Activated T-cell treated with anti-CD3 and anti-CD28 coated beads, Interleukin-2, amount 50 U/mL, for 4 hours (primary cell): ENCODE measurements at regions not wholly inside any gene's neighbourhood (a gene's known extent, or its start where the extent isn't known, plus 50 kb on each side); places are given as distances from the start of the nearest gene placed in this dataset.
"Not testable (repeated sequence)": the region's sequence is repeated elsewhere in the genome, so short reads cannot be mapped to it uniquely, and the experiment has no call there.

Experiments
- ATAC-seq, 2 donors: fragments of 200-7000 bp; cut with Tn5 transposase; one replicate each; pipeline ENCODE4 v1.10.0; 2021
- DNase-seq: peaks from one replicate; pipeline ENCODE4 v3.0.0-alpha.2; 2020
- H3K27me3 Mint-ChIP-seq: one replicate; pipeline ENCODE4 v1.8.0; 2021; ENCODE audit warnings: low read depth, mixed read lengths
- H3K36me3 Mint-ChIP-seq: one replicate; pipeline ENCODE4 v1.8.0; 2022; ENCODE audit warnings: mixed read lengths; ENCODE audit not compliant: insufficient read depth
- H3K4me1 Mint-ChIP-seq: one replicate; pipeline ENCODE4 v1.8.0; 2021; ENCODE audit warnings: low read depth, mixed read lengths
- H3K4me3 Mint-ChIP-seq: one replicate; pipeline ENCODE4 v1.8.0; 2021; ENCODE audit warnings: mild to moderate bottlenecking, moderate library complexity, mixed read lengths
- H3K9me3 Mint-ChIP-seq: one replicate; pipeline ENCODE4 v1.8.0; 2021; ENCODE audit warnings: mixed read lengths

- ATAC-seq = no peak
- Mint-ChIP-seq H3K36me3 (peaks cover 10% of the 10 kb centered on the region), H3K4me1 (peaks cover 2% of the 10 kb centered on the region), H3K27me3 (no peaks in the 10 kb centered on the region), H3K4me3 (no peak overlapping the region), H3K9me3 (no peaks in the 10 kb centered on the region)
- no peak for DNase-seq
These were observed 51.6 kb downstream of the RESF1 start for GRCh38 chr12:32010631-32011336.

- ATAC-seq (no peak), DNase-seq (no peak)
- no peak overlapping the region for H3K4me3 Mint-ChIP-seq
- H3K27me3 Mint-ChIP-seq = no peaks in the 10 kb centered on the region
- H3K36me3 Mint-ChIP-seq = peaks cover 10% of the 10 kb centered on the region
- peaks cover 2% of the 10 kb centered on the region for H3K4me1 Mint-ChIP-seq
- no peaks in the 10 kb centered on the region for H3K9me3 Mint-ChIP-seq
These were observed 53.1 kb downstream of the RESF1 start for GRCh38 chr12:32012249-32012785.

- Mint-ChIP-seq H3K36me3 (peaks cover 7% of the 10 kb centered on the region), H3K4me3 (no peak overlapping the region), H3K27me3 (no peaks in the 10 kb centered on the region), H3K9me3 (no peaks in the 10 kb centered on the region), H3K4me1 (peaks cover 2% of the 10 kb centered on the region)
- no peak for ATAC-seq
- DNase-seq = no peak
These were observed 55.8 kb downstream of the RESF1 start for GRCh38 chr12:32015036-32015435.

- ATAC-seq = no peak
These were observed 57.7 kb downstream of the RESF1 start for GRCh38 chr12:32016680-32017482.

GRCh38 chr12:32021346-32021773 is 62.1 kb downstream of the RESF1 start:
- ATAC-seq (no peak), DNase-seq (no peak)
- H3K4me3 Mint-ChIP-seq = no peak overlapping the region
- no peaks in the 10 kb centered on the region for H3K27me3 Mint-ChIP-seq
- H3K36me3 Mint-ChIP-seq = peaks cover 6% of the 10 kb centered on the region
- no peaks in the 10 kb centered on the region for H3K9me3 Mint-ChIP-seq
- peaks cover 25% of the 10 kb centered on the region for H3K4me1 Mint-ChIP-seq

More at GRCh38 chr12:32016680-32017482, 57.7 kb downstream of the RESF1 start:
- Mint-ChIP-seq H3K27me3 (no peaks in the 10 kb centered on the region), H3K36me3 (peaks cover 7% of the 10 kb centered on the region), H3K9me3 (no peaks in the 10 kb centered on the region), H3K4me3 (no peak overlapping the region), H3K4me1 (peaks cover 8% of the 10 kb centered on the region)
- no peak for DNase-seq

- not testable (repeated sequence) for H3K36me3 Mint-ChIP-seq, ATAC-seq, H3K4me3 Mint-ChIP-seq, DNase-seq, H3K9me3 Mint-ChIP-seq, H3K27me3 Mint-ChIP-seq
- H3K4me1 Mint-ChIP-seq = peaks cover 31% of the 10 kb centered on the region
These were observed 63.2 kb downstream of the RESF1 start for GRCh38 chr12:32022387-32022786.

- not testable (repeated sequence) for H3K27me3 Mint-ChIP-seq, DNase-seq, H3K36me3 Mint-ChIP-seq, ATAC-seq, H3K4me3 Mint-ChIP-seq, H3K9me3 Mint-ChIP-seq
- peaks cover 31% of the 10 kb centered on the region for H3K4me1 Mint-ChIP-seq
These were observed 64.6 kb downstream of the RESF1 start for GRCh38 chr12:32023861-32024260.

- H3K4me3 Mint-ChIP-seq = no peak overlapping the region
- peaks cover 6% of the 10 kb centered on the region for H3K36me3 Mint-ChIP-seq
- peaks cover 31% of the 10 kb centered on the region for H3K4me1 Mint-ChIP-seq
- H3K9me3 Mint-ChIP-seq = no peaks in the 10 kb centered on the region
- H3K27me3 Mint-ChIP-seq = no peaks in the 10 kb centered on the region
- no peak for ATAC-seq
- DNase-seq = no peak
These were observed 65.8 kb downstream of the RESF1 start for GRCh38 chr12:32024884-32025592.

GRCh38 chr12:32025906-32026305 is 66.7 kb downstream of the RESF1 start:
- peak; percentile 96 to 98 for ATAC-seq
- peaks cover 6% of the 10 kb centered on the region for H3K36me3 Mint-ChIP-seq
- no peak overlapping the region for H3K4me3 Mint-ChIP-seq
- H3K4me1 Mint-ChIP-seq = peaks cover 29% of the 10 kb centered on the region
- no peaks in the 10 kb centered on the region for H3K9me3 Mint-ChIP-seq
- DNase-seq = peak; percentile 12
- no peaks in the 10 kb centered on the region for H3K27me3 Mint-ChIP-seq

GRCh38 chr12:32027684-32028365 is 68.6 kb downstream of the RESF1 start:
- DNase-seq (no peak), ATAC-seq (no peak)
- no peak overlapping the region for H3K4me3 Mint-ChIP-seq
- H3K4me1 Mint-ChIP-seq = peaks cover 25% of the 10 kb centered on the region
- H3K36me3 Mint-ChIP-seq = peaks cover 3% of the 10 kb centered on the region
- no peaks in the 10 kb centered on the region for H3K27me3 Mint-ChIP-seq
- no peaks in the 10 kb centered on the region for H3K9me3 Mint-ChIP-seq

- H3K4me3 Mint-ChIP-seq = no peak overlapping the region
- no peaks in the 10 kb centered on the region for H3K36me3 Mint-ChIP-seq
- H3K4me1 Mint-ChIP-seq = peaks cover 19% of the 10 kb centered on the region
- ATAC-seq (no peak), DNase-seq (no peak)
- no peaks in the 10 kb centered on the region for H3K27me3 Mint-ChIP-seq
- no peaks in the 10 kb centered on the region for H3K9me3 Mint-ChIP-seq
These were observed 70.9 kb downstream of the RESF1 start for GRCh38 chr12:32030151-32030550.

GRCh38 chr12:32030676-32031075 is 71.5 kb downstream of the RESF1 start:
- Mint-ChIP-seq H3K4me3 (no peak overlapping the region), H3K9me3 (no peaks in the 10 kb centered on the region), H3K36me3 (no peaks in the 10 kb centered on the region), H3K27me3 (no peaks in the 10 kb centered on the region), H3K4me1 (peaks cover 14% of the 10 kb centered on the region)
- ATAC-seq = no peak
- no peak for DNase-seq

- ATAC-seq (no peak), DNase-seq (no peak)
- Mint-ChIP-seq H3K36me3 (no peaks in the 10 kb centered on the region), H3K9me3 (no peaks in the 10 kb centered on the region), H3K4me1 (peaks cover 9% of the 10 kb centered on the region), H3K4me3 (no peak overlapping the region), H3K27me3 (no peaks in the 10 kb centered on the region)
These were observed 71.9 kb downstream of the RESF1 start for GRCh38 chr12:32031109-32031508.
